ENCODE measurements at regions not wholly inside any gene's neighbourhood (a gene's known extent, or its start where the extent isn't known, plus 50 kb on each side); places are given as distances from the start of the nearest gene placed in this dataset.

DNA sequence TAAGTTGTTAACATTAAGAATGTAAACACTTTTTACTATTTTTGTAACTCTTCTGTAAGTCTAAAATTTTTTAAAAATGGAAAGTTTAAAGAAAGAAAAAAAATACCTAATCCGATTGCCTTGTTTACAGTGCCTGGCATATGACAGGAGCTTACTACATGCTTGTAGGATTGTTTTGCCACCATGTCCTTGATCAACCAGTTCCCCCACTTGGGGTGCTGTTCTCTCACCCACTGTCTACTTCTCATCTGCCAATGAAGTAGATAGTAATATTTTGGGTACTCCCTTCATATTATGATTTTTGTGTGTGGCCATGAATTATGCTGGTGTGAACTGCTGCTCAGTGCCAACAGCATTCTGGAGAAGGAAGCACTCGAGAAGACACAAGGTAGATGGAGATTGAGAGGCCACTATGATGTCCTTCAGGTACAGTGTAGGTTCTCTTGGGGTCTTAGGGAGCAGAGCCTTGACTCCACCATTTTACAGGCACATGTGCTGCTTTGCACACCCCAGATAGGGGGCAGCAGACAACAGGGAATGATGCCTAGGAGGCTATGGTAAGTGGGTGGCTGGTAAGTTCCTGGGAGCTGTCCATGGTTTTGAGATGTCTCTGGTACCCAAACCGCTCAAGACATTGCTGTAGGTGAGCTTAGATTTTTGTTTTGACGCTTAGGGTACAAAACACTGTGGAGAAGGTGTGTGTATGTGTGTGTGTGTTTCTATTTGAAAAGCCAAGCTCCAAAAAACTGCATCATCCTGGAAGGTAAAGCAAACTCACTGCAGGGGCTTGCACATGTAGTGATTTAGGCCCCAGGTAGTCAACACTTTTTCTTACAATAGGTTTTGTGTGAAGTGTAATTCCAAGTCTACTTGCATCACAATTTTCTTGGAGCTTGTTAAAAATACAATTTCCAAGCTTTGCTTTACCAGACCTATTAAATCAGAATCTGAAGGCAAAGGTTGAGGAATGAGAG, 494.5 kb upstream of the LARGE1 start:
- TF ChIP-seq CTCF (IDR thresholded peaks at IDR 0.05), result no peak
- no peak for TF ChIP-seq POLR2A (IDR thresholded peaks at IDR 0.05)
- no peak for TF ChIP-seq EP300 (IDR thresholded peaks at IDR 0.05)

Data from ovary (tissue), 3 donors.